22Rv1 (cell line): ENCODE measurements at regions not wholly inside any gene's neighbourhood (a gene's known extent, or its start where the extent isn't known, plus 50 kb on each side); places are given as distances from the start of the nearest gene placed in this dataset.

ENCODE experiments used
- ZFX ChIP-seq: fragments of 450-650 bp; IDR thresholded peaks from 2 replicates; pipeline ENCODE4 v1.6.1; 2017; ENCODE audit warnings: antibody characterized with exemption, borderline replicate concordance
- TF ChIP-seq, protein P1 (sequence below): fragments of 450-650 bp; IDR thresholded peaks from 2 replicates; pipeline ENCODE4 v1.5.1; 2017; ENCODE audit warnings: mild to moderate bottlenecking

DNA sequence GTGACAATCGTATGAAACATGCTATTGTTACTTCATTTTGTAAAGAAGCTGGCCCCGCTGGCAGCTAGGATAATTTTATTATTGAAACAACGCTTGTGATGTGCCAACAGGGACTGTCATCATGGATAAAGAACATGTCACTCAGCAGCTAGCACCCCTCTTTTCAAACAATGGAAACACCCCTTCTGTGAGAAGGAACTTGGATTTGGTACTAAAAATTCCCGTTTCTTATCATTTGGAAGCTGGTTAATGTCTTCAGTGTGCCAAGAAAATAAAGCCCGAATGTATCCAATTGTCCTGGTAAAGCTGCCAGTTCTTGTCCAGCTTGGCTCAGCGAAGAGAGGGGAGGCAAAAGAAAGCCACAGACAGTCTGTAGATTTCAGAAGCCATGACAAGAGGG, 186.6 kb downstream of the PHLDA1 start:
- TF ChIP-seq, protein P1, sequence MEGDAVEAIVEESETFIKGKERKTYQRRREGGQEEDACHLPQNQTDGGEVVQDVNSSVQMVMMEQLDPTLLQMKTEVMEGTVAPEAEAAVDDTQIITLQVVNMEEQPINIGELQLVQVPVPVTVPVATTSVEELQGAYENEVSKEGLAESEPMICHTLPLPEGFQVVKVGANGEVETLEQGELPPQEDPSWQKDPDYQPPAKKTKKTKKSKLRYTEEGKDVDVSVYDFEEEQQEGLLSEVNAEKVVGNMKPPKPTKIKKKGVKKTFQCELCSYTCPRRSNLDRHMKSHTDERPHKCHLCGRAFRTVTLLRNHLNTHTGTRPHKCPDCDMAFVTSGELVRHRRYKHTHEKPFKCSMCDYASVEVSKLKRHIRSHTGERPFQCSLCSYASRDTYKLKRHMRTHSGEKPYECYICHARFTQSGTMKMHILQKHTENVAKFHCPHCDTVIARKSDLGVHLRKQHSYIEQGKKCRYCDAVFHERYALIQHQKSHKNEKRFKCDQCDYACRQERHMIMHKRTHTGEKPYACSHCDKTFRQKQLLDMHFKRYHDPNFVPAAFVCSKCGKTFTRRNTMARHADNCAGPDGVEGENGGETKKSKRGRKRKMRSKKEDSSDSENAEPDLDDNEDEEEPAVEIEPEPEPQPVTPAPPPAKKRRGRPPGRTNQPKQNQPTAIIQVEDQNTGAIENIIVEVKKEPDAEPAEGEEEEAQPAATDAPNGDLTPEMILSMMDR = no peak
- TF ChIP-seq ZFX = no peak
